Ishikawa (cell line): ENCODE measurements at regions not wholly inside any gene's neighbourhood (a gene's known extent, or its start where the extent isn't known, plus 50 kb on each side); places are given as distances from the start of the nearest gene placed in this dataset.

Source experiments
- CEBPB ChIP-seq: IDR thresholded peaks from 2 replicates; pipeline ENCODE4 v1.6.1; 2012
- CREB1 ChIP-seq: IDR thresholded peaks from 2 replicates; pipeline ENCODE4 v1.6.1; 2012; ENCODE audit warnings: low read depth
- EGR1 ChIP-seq: IDR thresholded peaks from 2 replicates; pipeline ENCODE4 v1.6.1; 2012
- EP300 ChIP-seq: IDR thresholded peaks from 2 replicates; pipeline ENCODE4 v1.6.1; 2012; ENCODE audit warnings: borderline replicate concordance
- FOXM1 ChIP-seq: IDR thresholded peaks from 2 replicates; pipeline ENCODE4 v1.6.1; 2012; ENCODE audit warnings: low read depth, borderline replicate concordance
- MAX ChIP-seq: IDR thresholded peaks from 2 replicates; pipeline ENCODE4 v1.6.1; 2012
- NFIC ChIP-seq: IDR thresholded peaks from 2 replicates; pipeline ENCODE4 v1.6.1; 2012
- RAD21 ChIP-seq: IDR thresholded peaks from 2 replicates; pipeline ENCODE4 v1.6.1; 2012; ENCODE audit warnings: low read depth
- REST ChIP-seq: IDR thresholded peaks from 2 replicates; pipeline ENCODE4 v1.6.1; 2012; ENCODE audit warnings: low read depth, mild to moderate bottlenecking
- TAF1 ChIP-seq: IDR thresholded peaks from 2 replicates; pipeline ENCODE4 v1.6.1; 2012; ENCODE audit warnings: low read depth, mild to moderate bottlenecking
- TCF12 ChIP-seq: IDR thresholded peaks from 2 replicates; pipeline ENCODE4 v1.6.1; 2012; ENCODE audit warnings: low read depth
- TEAD4 ChIP-seq: IDR thresholded peaks from 2 replicates; pipeline ENCODE4 v1.6.1; 2012
- USF1 ChIP-seq: IDR thresholded peaks from 2 replicates; pipeline ENCODE4 v1.6.1; 2012
- YY1 ChIP-seq: IDR thresholded peaks from 2 replicates; pipeline ENCODE4 v1.6.1; 2012; ENCODE audit warnings: low read depth
- ZBTB7A ChIP-seq: IDR thresholded peaks from 2 replicates; pipeline ENCODE4 v1.6.1; 2012; ENCODE audit warnings: low read depth

GRCh38 chr5:25160891-25161290 is 516.1 kb upstream of the CDH10 start:
- no peak for TF ChIP-seq TEAD4
- no peak for TF ChIP-seq TAF1
- no peak for TF ChIP-seq YY1
- no peak for TF ChIP-seq TCF12
- TF ChIP-seq USF1, result no peak
- no peak for TF ChIP-seq CEBPB
- TF ChIP-seq EP300, result no peak
- no peak for TF ChIP-seq REST
- TF ChIP-seq CREB1, result no peak
- TF ChIP-seq NFIC, result no peak
- no peak for TF ChIP-seq MAX
- no peak for TF ChIP-seq EGR1
- TF ChIP-seq ZBTB7A, result no peak
- TF ChIP-seq RAD21, result no peak
- no peak for TF ChIP-seq FOXM1

- TF ChIP-seq TAF1, result no peak
These were observed 506.0 kb upstream of the CDH10 start for GRCh38 chr5:25150819-25151218.

GRCh38 chr5:25128606-25129005 is 483.8 kb upstream of the CDH10 start:
- TF ChIP-seq TAF1 (no peak), EGR1 (no peak), MAX (no peak), USF1 (no peak), FOXM1 (no peak), REST (no peak), TEAD4 (no peak), YY1 (no peak), CREB1 (no peak)

- TF ChIP-seq RAD21 (peak; percentile 41), TEAD4 (no peak), USF1 (peak; percentile 58)
These were observed 474.9 kb upstream of the CDH10 start for GRCh38 chr5:25119650-25120049.

- TF ChIP-seq USF1 (no peak), ZBTB7A (no peak), NFIC (no peak), TCF12 (no peak), CREB1 (no peak)
These were observed 463.1 kb upstream of the CDH10 start for GRCh38 chr5:25107853-25108252.

GRCh38 chr5:25099538-25099937 is 454.8 kb upstream of the CDH10 start:
- no peak for TF ChIP-seq USF1
- no peak for TF ChIP-seq TCF12
- no peak for TF ChIP-seq EP300
